ENCODE measurements at regions not wholly inside any gene's neighbourhood (a gene's known extent, or its start where the extent isn't known, plus 50 kb on each side); places are given as distances from the start of the nearest gene placed in this dataset.
"Not testable (repeated sequence)": the region's sequence is repeated elsewhere in the genome, so short reads cannot be mapped to it uniquely, and the experiment has no call there.

DNA sequence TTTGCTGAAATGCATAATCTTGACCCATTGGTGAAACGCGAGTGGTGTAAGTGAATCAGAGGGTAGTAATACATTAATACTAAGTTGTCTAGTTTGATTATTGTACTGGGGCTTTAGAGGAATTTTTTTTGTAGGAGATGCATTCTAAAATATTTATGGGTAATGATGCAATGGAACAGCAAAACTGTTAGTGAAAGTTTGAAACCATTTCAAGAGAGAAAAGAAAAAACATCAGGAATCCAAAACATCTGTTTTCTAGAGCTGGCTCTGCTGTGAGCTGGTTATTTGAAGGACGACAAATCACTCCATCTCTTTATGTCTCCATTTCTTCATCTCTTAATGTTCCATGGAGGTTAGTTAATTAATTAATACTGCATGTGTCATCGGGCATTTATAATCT, 351.9 kb upstream of the FAT1 start:
- intact Hi-C loops (cut with DNase I) = no loop called here
- H3K4me1 ChIP-seq (ENCODE audit: control insufficient read depth, insufficient read depth, low read length) = no peaks in the 10 kb centered on the region

GRCh38 chr4:187077744-187078401, 354.2 kb upstream of the FAT1 start:
- WGBS = 51% methylated on average over 12 of the region's 12 CpGs

More for the DNA sequence above, 351.9 kb upstream of the FAT1 start:
- Histone ChIP-seq H3K4me3 (ENCODE audit: low read length) (no peak overlapping the region), H3K27me3 (ENCODE audit: control insufficient read depth, insufficient read depth) (no peaks in the 10 kb centered on the region), H3K27ac (ENCODE audit: low read length) (no peak overlapping the region), H3K9me3 (ENCODE audit: control insufficient read depth, low read length) (no peaks in the 10 kb centered on the region)
- DNase-seq (no peak), ATAC-seq (no peak)
- 59% methylated on average over 4 of the region's 4 CpGs for WGBS

DNA sequence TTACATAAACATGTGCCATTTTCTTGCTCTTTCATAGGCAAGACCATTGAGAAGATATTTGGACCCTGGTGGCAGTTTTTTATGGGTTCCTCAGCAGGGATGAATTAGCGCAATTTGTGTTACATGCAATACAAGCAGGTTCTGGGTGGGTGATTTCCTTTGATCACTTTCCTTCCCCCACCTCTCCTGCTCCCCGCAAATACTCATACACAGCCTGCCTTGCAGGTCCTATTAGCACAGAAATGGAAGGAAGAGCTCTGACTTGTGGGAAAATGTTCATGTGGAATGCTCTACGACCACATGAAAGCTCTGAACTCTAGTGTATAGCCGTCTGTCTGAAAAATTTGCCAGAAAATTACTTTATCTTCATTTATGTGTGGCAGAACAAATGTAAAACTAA, 361.0 kb upstream of the FAT1 start:
- Histone ChIP-seq H3K27ac (ENCODE audit: low read length) (no peak overlapping the region), H3K27me3 (ENCODE audit: control insufficient read depth, insufficient read depth) (no peaks in the 10 kb centered on the region), H3K4me3 (ENCODE audit: low read length) (no peak overlapping the region), H3K4me1 (ENCODE audit: control insufficient read depth, insufficient read depth, low read length) (no peaks in the 10 kb centered on the region), H3K9me3 (ENCODE audit: control insufficient read depth, low read length) (no peaks in the 10 kb centered on the region)
- intact Hi-C loops (cut with DNase I) = no loop called here
- DNase-seq (no peak), ATAC-seq (no peak)
- 75% methylated on average over 4 of the region's 4 CpGs for WGBS

More at GRCh38 chr4:187077744-187078401, 354.2 kb upstream of the FAT1 start:
- Histone ChIP-seq H3K27ac (ENCODE audit: low read length) (no peak overlapping the region), H3K4me3 (ENCODE audit: low read length) (no peak overlapping the region), H3K9me3 (ENCODE audit: control insufficient read depth, low read length) (no peaks in the 10 kb centered on the region), H3K4me1 (ENCODE audit: control insufficient read depth, insufficient read depth, low read length) (no peaks in the 10 kb centered on the region), H3K27me3 (ENCODE audit: control insufficient read depth, insufficient read depth) (no peaks in the 10 kb centered on the region)
- no peak for DNase-seq
- intact Hi-C loops (cut with DNase I) = no loop called here
- ATAC-seq = no peak

- H3K4me1 ChIP-seq (ENCODE audit: control insufficient read depth, insufficient read depth, low read length) = no peaks in the 10 kb centered on the region
- no peaks in the 10 kb centered on the region for H3K27me3 ChIP-seq (ENCODE audit: control insufficient read depth, insufficient read depth)
- ATAC-seq (no peak), DNase-seq (no peak)
- WGBS = 89% methylated on average over 3 of the region's 3 CpGs
- intact Hi-C loops (cut with DNase I) = no loop called here
- no peak overlapping the region for H3K4me3 ChIP-seq (ENCODE audit: low read length)
- no peak overlapping the region for H3K27ac ChIP-seq (ENCODE audit: low read length)
- no peaks in the 10 kb centered on the region for H3K9me3 ChIP-seq (ENCODE audit: control insufficient read depth, low read length)
Measured at GRCh38 chr4:187085339-187085738, 361.7 kb upstream of the FAT1 start.

DNA sequence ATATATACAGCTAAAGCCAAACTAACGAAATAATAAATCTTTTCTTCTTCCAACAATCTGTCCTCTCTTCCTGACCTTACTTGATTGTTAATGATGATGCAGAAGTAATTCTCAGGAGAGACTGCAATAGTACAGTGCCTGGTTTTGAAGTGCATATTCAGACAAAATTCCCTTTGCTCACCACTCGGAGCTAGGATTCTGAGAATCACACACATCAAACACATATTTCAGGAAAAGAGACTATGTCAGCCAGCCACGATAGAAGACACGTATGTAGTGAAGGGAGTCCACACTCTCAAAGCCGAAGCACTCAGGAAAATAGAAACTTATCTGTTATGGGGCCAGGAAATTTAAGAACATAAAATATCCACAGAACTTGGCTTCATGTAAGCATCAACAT, 362.5 kb upstream of the FAT1 start:
- Histone ChIP-seq H3K4me1 (ENCODE audit: control insufficient read depth, insufficient read depth, low read length) (no peaks in the 10 kb centered on the region), H3K4me3 (ENCODE audit: low read length) (no peak overlapping the region), H3K9me3 (ENCODE audit: control insufficient read depth, low read length) (no peaks in the 10 kb centered on the region), H3K27ac (ENCODE audit: low read length) (no peak overlapping the region), H3K27me3 (ENCODE audit: control insufficient read depth, insufficient read depth) (no peaks in the 10 kb centered on the region)
- DNase-seq (no peak), ATAC-seq (no peak)
- intact Hi-C loops (cut with DNase I) = no loop called here
- WGBS = 76% methylated on average over 5 of the region's 5 CpGs

GRCh38 chr4:187088070-187088799, 364.6 kb upstream of the FAT1 start:
- H3K27me3 ChIP-seq (ENCODE audit: control insufficient read depth, insufficient read depth) = no peaks in the 10 kb centered on the region
- no peaks in the 10 kb centered on the region for H3K9me3 ChIP-seq (ENCODE audit: control insufficient read depth, low read length)
- H3K4me3 ChIP-seq (ENCODE audit: low read length) = no peak overlapping the region
- H3K27ac ChIP-seq (ENCODE audit: low read length) = no peak overlapping the region
- H3K4me1 ChIP-seq (ENCODE audit: control insufficient read depth, insufficient read depth, low read length) = no peaks in the 10 kb centered on the region
- ATAC-seq = no peak
- intact Hi-C loops (cut with DNase I) = no loop called here
- DNase-seq = no peak
- WGBS = 56% methylated on average over 13 of the region's 13 CpGs

DNA sequence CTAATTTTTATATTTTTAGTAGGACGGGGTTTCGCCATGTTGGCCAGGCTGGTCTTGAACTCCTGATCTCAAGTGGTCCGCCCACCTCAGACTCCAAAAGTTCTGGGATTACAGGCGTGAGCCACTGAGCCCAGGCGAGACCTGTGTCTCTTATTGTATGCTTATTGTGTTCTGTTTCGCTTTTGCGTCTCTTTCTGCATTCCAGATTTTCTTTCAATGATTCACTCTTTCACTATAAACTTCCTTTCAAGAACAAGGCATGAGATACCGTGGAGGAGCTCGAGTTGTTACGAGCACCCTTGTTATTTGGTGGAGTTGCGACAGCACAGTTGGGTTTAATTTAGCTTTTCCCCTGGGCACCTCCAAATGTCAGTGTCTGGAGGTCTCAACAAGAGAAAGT, 366.7 kb upstream of the FAT1 start:
- Histone ChIP-seq H3K27ac (ENCODE audit: low read length) (no peak overlapping the region), H3K4me1 (ENCODE audit: control insufficient read depth, insufficient read depth, low read length) (no peaks in the 10 kb centered on the region), H3K4me3 (ENCODE audit: low read length) (no peak overlapping the region), H3K9me3 (ENCODE audit: control insufficient read depth, low read length) (no peaks in the 10 kb centered on the region), H3K27me3 (ENCODE audit: control insufficient read depth, insufficient read depth) (no peaks in the 10 kb centered on the region)
- 92% methylated on average over 11 of the region's 11 CpGs for WGBS
- no peak for ATAC-seq
- intact Hi-C loops (cut with DNase I) = no loop called here
- no peak for DNase-seq

- H3K4me3 ChIP-seq (ENCODE audit: low read length); DNase-seq; ATAC-seq; intact Hi-C loops (cut with DNase I); H3K27ac ChIP-seq (ENCODE audit: low read length); H3K9me3 ChIP-seq (ENCODE audit: control insufficient read depth, low read length); H3K27me3 ChIP-seq (ENCODE audit: control insufficient read depth, insufficient read depth); H3K4me1 ChIP-seq (ENCODE audit: control insufficient read depth, insufficient read depth, low read length): not testable (repeated sequence)
- 93% methylated on average over 6 of the region's 6 CpGs for WGBS
Measured at GRCh38 chr4:187090832-187091231, 367.2 kb upstream of the FAT1 start.

DNA sequence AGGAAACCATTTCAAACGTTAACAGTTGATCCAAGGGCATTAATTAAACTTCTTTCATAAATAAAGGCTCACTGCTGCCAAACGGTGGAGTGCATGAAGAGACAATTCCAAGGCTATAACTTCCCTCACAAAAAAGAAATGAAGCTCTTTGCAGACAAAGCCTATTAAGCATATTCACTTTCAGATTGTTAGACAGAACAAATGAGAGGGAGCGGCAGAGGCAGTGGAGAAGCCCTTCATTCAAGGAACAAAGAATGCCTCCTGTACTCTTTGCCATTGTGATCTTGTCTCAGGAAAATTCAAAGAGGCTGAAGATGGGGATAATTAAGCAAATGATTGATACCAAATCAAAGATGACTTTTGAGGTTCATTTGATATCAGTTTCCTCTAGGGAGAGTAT, 370.5 kb upstream of the FAT1 start:
- H3K4me3 ChIP-seq (ENCODE audit: low read length) = no peak overlapping the region
- DNase-seq (no peak), ATAC-seq (no peak)
- H3K27me3 ChIP-seq (ENCODE audit: control insufficient read depth, insufficient read depth) = no peaks in the 10 kb centered on the region
- intact Hi-C loops (cut with DNase I) = no loop called here
- WGBS = 58% methylated on average over 3 of the region's 3 CpGs
- H3K27ac ChIP-seq (ENCODE audit: low read length) = no peak overlapping the region
- H3K4me1 ChIP-seq (ENCODE audit: control insufficient read depth, insufficient read depth, low read length) = no peaks in the 10 kb centered on the region
- no peaks in the 10 kb centered on the region for H3K9me3 ChIP-seq (ENCODE audit: control insufficient read depth, low read length)

GRCh38 chr4:187098429-187098828, 374.8 kb upstream of the FAT1 start:
- H3K4me3 ChIP-seq (ENCODE audit: low read length) = no peak overlapping the region
- DNase-seq = no peak
- no peak for ATAC-seq
- no peaks in the 10 kb centered on the region for H3K9me3 ChIP-seq (ENCODE audit: control insufficient read depth, low read length)
- intact Hi-C loops (cut with DNase I) = no loop called here
- H3K27me3 ChIP-seq (ENCODE audit: control insufficient read depth, insufficient read depth) = no peaks in the 10 kb centered on the region
- WGBS = 42% methylated on average over 2 of the region's 2 CpGs
- H3K4me1 ChIP-seq (ENCODE audit: control insufficient read depth, insufficient read depth, low read length) = no peaks in the 10 kb centered on the region
- no peak overlapping the region for H3K27ac ChIP-seq (ENCODE audit: low read length)

GRCh38 chr4:187103351-187103750, 379.7 kb upstream of the FAT1 start:
- no peak for DNase-seq
- 74% methylated on average over 4 of the region's 4 CpGs for WGBS
- ATAC-seq = no peak
- H3K4me1 ChIP-seq (ENCODE audit: control insufficient read depth, insufficient read depth, low read length) = no peaks in the 10 kb centered on the region
- no peaks in the 10 kb centered on the region for H3K27me3 ChIP-seq (ENCODE audit: control insufficient read depth, insufficient read depth)
- intact Hi-C loops (cut with DNase I) = no loop called here
- no peak overlapping the region for H3K4me3 ChIP-seq (ENCODE audit: low read length)
- H3K27ac ChIP-seq (ENCODE audit: low read length) = no peak overlapping the region
- no peaks in the 10 kb centered on the region for H3K9me3 ChIP-seq (ENCODE audit: control insufficient read depth, low read length)

Measured in right cardiac atrium (tissue), 5 donors.